Astrocyte (in vitro differentiated cells and primary cell): ENCODE measurements at regions not wholly inside any gene's neighbourhood (a gene's known extent, or its start where the extent isn't known, plus 50 kb on each side); places are given as distances from the start of the nearest gene placed in this dataset.

Source experiments
- CTCF ChIP-seq: IDR thresholded peaks from 2 replicates; pipeline ENCODE4 v1.5.1; 2011; ENCODE audit warnings: low read depth, mild to moderate bottlenecking, inconsistent platforms, low read length, moderate library complexity; ENCODE audit not compliant: insufficient read depth
- EZH2 ChIP-seq: IDR thresholded peaks from 2 replicates; pipeline ENCODE4 v1.6.1; 2012; ENCODE audit warnings: mild to moderate bottlenecking, low read length, inconsistent platforms; ENCODE audit not compliant: insufficient read depth

DNA sequence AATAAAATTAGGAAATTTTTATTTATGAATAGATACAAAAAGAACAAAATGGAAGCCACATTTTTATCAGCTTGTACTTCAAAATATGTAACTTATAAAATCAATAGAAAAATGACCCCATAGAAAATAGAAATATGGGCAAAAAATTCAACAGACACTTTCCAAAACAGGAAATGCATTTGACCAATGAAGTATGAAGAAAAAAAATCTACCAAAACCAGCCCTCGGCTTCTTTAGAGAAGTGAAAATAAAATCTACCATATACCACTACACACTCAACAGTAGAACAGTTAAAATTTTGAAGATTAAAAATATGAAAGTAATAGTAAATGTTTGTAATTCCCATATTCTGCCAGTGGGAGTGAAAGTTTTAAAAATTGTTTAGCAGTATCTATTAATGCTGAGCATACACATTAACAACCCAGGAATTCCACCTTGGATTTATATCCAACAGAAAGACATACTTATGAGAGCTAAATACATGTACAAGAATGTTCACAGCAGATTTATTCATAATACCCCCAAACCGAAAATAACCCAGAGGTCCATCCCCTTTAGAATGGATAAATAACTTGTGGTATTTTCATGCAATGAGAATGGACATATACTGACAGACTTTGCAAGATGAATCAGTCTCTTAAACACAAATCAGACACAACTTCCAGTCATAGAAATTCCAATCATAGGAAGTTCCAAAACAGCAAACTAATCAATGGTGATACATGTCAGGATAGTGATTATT, 318.0 kb downstream of the FIGN start:
- TF ChIP-seq CTCF (no peak), EZH2 (no peak)
